Naive thymus-derived CD4-positive, alpha-beta T cell (primary cell): ENCODE measurements at regions not wholly inside any gene's neighbourhood (a gene's known extent, or its start where the extent isn't known, plus 50 kb on each side); places are given as distances from the start of the nearest gene placed in this dataset.

Experiments
- ATAC-seq: fragments of 150-1000 bp; cut with Tn5 transposase; 2 replicates; pipeline ENCODE4 v1.10.0; 2021; ENCODE audit warnings: mild to moderate bottlenecking, moderate library complexity
- CTCF ChIA-PET: fragments of 350-600 bp; sonication (Branson Sonifier 250); formaldehyde crosslinking; loops from one replicate; lab custom pipeline; 2021; ENCODE audit warnings: antibody characterized with exemption; lab: Charles Lee
- POLR2A ChIA-PET: fragments of 350-600 bp; sonication (Branson Sonifier 250); formaldehyde crosslinking; loops from one replicate; lab custom pipeline; 2021; ENCODE audit warnings: antibody characterized with exemption, inconsistent platforms; lab: Charles Lee
- DNase-seq, 9 donors: peaks; one replicate each; pipeline versions ENCODE4 v3.0.0 to v3.0.0-alpha.2; 2020 to 2022; ENCODE audit warnings: mixed read lengths in 1 of 9
- H3K27ac ChIP-seq: one replicate; pipeline ENCODE4 v1.7.0; 2013; ENCODE audit warnings: mild to moderate bottlenecking, low read depth, low read length, moderate library complexity
- H3K27me3 ChIP-seq, 2 donors: one replicate each; pipeline ENCODE4 v1.7.0; 2013; ENCODE audit warnings: low read length in 2 of 2, mild to moderate bottlenecking in 2 of 2, moderate library complexity in 2 of 2; ENCODE audit not compliant: control insufficient read depth in 2 of 2, insufficient read depth in 2 of 2
- H3K36me3 ChIP-seq, 3 experiments: 1 replicate in 2 of 3; 2 replicates in 1 of 3; pipeline ENCODE4 v1.7.0; 2013; ENCODE audit warnings: low read length in 3 of 3, mild to moderate bottlenecking in 3 of 3, moderate library complexity in 1 of 3; ENCODE audit not compliant: insufficient read depth in 3 of 3, control insufficient read depth in 2 of 3
- H3K4me1 ChIP-seq, 2 donors: one replicate each; pipeline ENCODE4 v1.7.0; 2013; ENCODE audit warnings: low read length in 2 of 2, mild to moderate bottlenecking in 2 of 2, moderate library complexity in 1 of 2; ENCODE audit not compliant: control insufficient read depth in 2 of 2, insufficient read depth in 2 of 2
- H3K4me3 ChIP-seq: 2 replicates; pipeline ENCODE4 v1.7.0; 2013; ENCODE audit warnings: mild to moderate bottlenecking, low read length
- H3K9me3 ChIP-seq, 3 experiments: 1 replicate in 2 of 3; 2 replicates in 1 of 3; pipeline ENCODE4 v1.7.0; 2013; ENCODE audit warnings: low read length in 3 of 3; ENCODE audit not compliant: control insufficient read depth in 2 of 3
- H3K27ac Mint-ChIP-seq, 9 donors: one replicate each; pipeline ENCODE4 v1.8.0; 2020 to 2022; ENCODE audit warnings: mixed read lengths in 9 of 9, mild to moderate bottlenecking in 8 of 9, moderate library complexity in 5 of 9, inconsistent platforms in 2 of 9
- H3K27me3 Mint-ChIP-seq, 5 donors: one replicate each; pipeline ENCODE4 v1.8.0; 2021 to 2022; ENCODE audit warnings: mixed read lengths in 5 of 5, mild to moderate bottlenecking in 1 of 5
- H3K36me3 Mint-ChIP-seq, 5 donors: one replicate each; pipeline ENCODE4 v1.8.0; 2020 to 2022; ENCODE audit warnings: mixed read lengths in 5 of 5, mild to moderate bottlenecking in 3 of 5, inconsistent platforms in 1 of 5
- H3K4me1 Mint-ChIP-seq, 7 donors: one replicate each; pipeline ENCODE4 v1.8.0; 2020 to 2022; ENCODE audit warnings: mixed read lengths in 7 of 7, mild to moderate bottlenecking in 3 of 7, inconsistent platforms in 1 of 7
- H3K4me3 Mint-ChIP-seq, 10 donors: one replicate each; pipeline ENCODE4 v1.8.0; 2020 to 2022; ENCODE audit warnings: mild to moderate bottlenecking in 10 of 10, mixed read lengths in 10 of 10, moderate library complexity in 6 of 10, inconsistent platforms in 2 of 10
- H3K9me3 Mint-ChIP-seq, 11 donors: one replicate each; pipeline ENCODE4 v1.8.0; 2020 to 2022; ENCODE audit warnings: mixed read lengths in 11 of 11, mild to moderate bottlenecking in 4 of 11, inconsistent platforms in 1 of 11, moderate library complexity in 1 of 11
- intact Hi-C, 2 donors: fragments of 100-400 bp; cut with micrococcal nuclease; formaldehyde crosslinking; loops; one replicate each; pipeline ENCODE4 v1.15.1; 2023

DNA sequence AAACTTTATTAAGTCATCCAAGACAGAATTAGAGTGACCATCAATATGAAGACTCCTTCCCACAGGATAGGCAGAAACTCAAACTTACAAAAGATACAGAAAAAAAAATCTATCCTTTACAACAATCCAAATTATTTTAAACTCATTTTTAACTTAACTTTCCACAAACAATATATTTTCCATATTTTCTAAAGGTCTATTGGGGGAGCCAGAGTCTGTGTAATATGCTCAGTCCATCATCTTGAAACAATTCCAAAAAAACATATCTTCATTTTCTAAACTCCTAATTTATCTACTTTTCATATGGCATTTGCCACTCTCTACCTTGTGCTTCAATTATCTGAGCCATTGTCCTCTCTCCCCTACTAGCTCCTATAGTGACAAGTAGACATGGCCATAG, 378.1 kb downstream of the PDGFC start:
- no peak overlapping the region for H3K27ac ChIP-seq
- H3K4me3 Mint-ChIP-seq = no peak overlapping the region
- H3K9me3 Mint-ChIP-seq = peaks cover 0 to 10% (median 0%) of the 10 kb centered on the region in 11 donors
- no peak overlapping the region for H3K4me3 ChIP-seq
- DNase-seq = no peak
- no peaks in the 10 kb centered on the region for H3K36me3 ChIP-seq
- H3K4me1 Mint-ChIP-seq = no peaks in the 10 kb centered on the region
- H3K9me3 ChIP-seq = no peaks in the 10 kb centered on the region
- intact Hi-C loops = no loop called here
- no peak overlapping the region for H3K27ac Mint-ChIP-seq
- H3K27me3 Mint-ChIP-seq = no peaks in the 10 kb centered on the region
- H3K27me3 ChIP-seq = no peaks in the 10 kb centered on the region
- H3K4me1 ChIP-seq = no peaks in the 10 kb centered on the region
- no peaks in the 10 kb centered on the region for H3K36me3 Mint-ChIP-seq
- no peak for ATAC-seq
- ChIA-PET CTCF (no interaction called here), POLR2A (no interaction called here)

GRCh38 chr4:156591679-156592078, 379.9 kb downstream of the PDGFC start:
- no peaks in the 10 kb centered on the region for H3K4me1 ChIP-seq
- DNase-seq (no peak), ATAC-seq (no peak)
- no peak overlapping the region for H3K4me3 ChIP-seq
- H3K4me3 Mint-ChIP-seq = no peak overlapping the region
- H3K9me3 ChIP-seq = no peaks in the 10 kb centered on the region
- no peaks in the 10 kb centered on the region for H3K36me3 ChIP-seq
- no peak overlapping the region for H3K27ac ChIP-seq
- no peaks in the 10 kb centered on the region for H3K4me1 Mint-ChIP-seq
- H3K36me3 Mint-ChIP-seq = no peaks in the 10 kb centered on the region
- POLR2A ChIA-PET = interaction anchor here (0.7 kb wide), 1 partner anchor 44 kb away, joined by 3 read pairs; no protein-coding TSS in a partner anchor
- CTCF ChIA-PET = no interaction called here
- H3K27me3 Mint-ChIP-seq = no peaks in the 10 kb centered on the region
- peaks cover 0 to 8% (median 0%) of the 10 kb centered on the region in 11 donors for H3K9me3 Mint-ChIP-seq
- no peak overlapping the region for H3K27ac Mint-ChIP-seq
- intact Hi-C loops = no loop called here
- H3K27me3 ChIP-seq = no peaks in the 10 kb centered on the region

DNA sequence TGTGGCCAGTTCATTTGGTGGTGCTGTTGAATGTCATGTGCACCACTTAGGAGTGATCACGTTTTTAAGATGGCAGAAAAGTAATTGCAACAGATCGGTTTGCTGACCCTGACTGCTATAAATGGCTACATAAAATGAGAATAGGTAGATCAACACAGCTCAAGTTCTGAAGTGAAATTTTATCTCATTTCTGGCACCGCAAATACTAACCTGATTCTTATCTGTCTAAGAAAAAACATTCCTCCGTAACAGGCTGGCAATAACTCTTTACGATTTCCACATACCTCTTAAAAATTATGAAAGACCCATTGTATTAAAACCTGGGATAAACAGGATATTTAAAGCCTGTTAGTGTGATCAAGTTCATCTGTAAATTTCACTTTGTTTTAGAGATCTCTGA, 387.5 kb downstream of the PDGFC start:
- no peak overlapping the region for H3K4me3 Mint-ChIP-seq
- Histone ChIP-seq H3K9me3 (no peaks in the 10 kb centered on the region), H3K27me3 (no peaks in the 10 kb centered on the region), H3K4me1 (no peaks in the 10 kb centered on the region), H3K27ac (no peak overlapping the region), H3K4me3 (no peak overlapping the region), H3K36me3 (no peaks in the 10 kb centered on the region)
- H3K4me1 Mint-ChIP-seq = no peaks in the 10 kb centered on the region
- ATAC-seq = no peak
- H3K9me3 Mint-ChIP-seq = peaks cover 0 to 7% (median 0%) of the 10 kb centered on the region in 11 donors
- POLR2A ChIA-PET = no interaction called here
- no peaks in the 10 kb centered on the region for H3K36me3 Mint-ChIP-seq
- CTCF ChIA-PET = no interaction called here
- H3K27ac Mint-ChIP-seq = no peak overlapping the region
- intact Hi-C loops = no loop called here
- DNase-seq = no peak
- no peaks in the 10 kb centered on the region for H3K27me3 Mint-ChIP-seq

DNA sequence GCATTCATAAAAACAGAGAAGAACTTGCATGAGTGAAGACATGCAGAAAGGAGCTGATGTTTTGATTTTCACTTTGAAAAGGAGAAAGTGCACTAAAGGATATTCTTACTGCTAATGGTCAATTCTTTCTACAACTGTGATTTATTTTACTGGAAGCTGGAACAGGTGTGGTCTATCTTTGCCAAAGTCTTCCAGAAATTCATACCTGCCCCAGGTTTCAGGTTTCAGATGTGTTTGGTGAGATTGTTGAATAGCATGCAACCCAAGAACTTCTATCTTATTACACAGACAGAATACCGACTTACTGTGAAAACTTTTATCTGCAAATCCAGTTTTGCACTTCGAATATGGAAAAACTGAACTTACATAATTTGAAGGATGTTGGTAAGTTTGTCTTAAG, 388.3 kb downstream of the PDGFC start:
- H3K4me3 Mint-ChIP-seq = no peak overlapping the region
- ChIA-PET CTCF (no interaction called here), POLR2A (no interaction called here)
- no peaks in the 10 kb centered on the region for H3K27me3 ChIP-seq
- DNase-seq = no peak
- H3K4me3 ChIP-seq = no peak overlapping the region
- H3K27ac Mint-ChIP-seq = no peak overlapping the region
- H3K9me3 Mint-ChIP-seq = peaks cover 0 to 7% (median 0%) of the 10 kb centered on the region in 11 donors
- no peaks in the 10 kb centered on the region for H3K27me3 Mint-ChIP-seq
- intact Hi-C loops = no loop called here
- no peaks in the 10 kb centered on the region for H3K36me3 ChIP-seq
- H3K4me1 Mint-ChIP-seq = no peaks in the 10 kb centered on the region
- no peaks in the 10 kb centered on the region for H3K9me3 ChIP-seq
- no peaks in the 10 kb centered on the region for H3K36me3 Mint-ChIP-seq
- H3K27ac ChIP-seq = no peak overlapping the region
- no peaks in the 10 kb centered on the region for H3K4me1 ChIP-seq
- ATAC-seq = no peak

GRCh38 chr4:156581282-156582063, 390.1 kb downstream of the PDGFC start:
- H3K4me1 ChIP-seq = no peaks in the 10 kb centered on the region
- Mint-ChIP-seq H3K9me3 (peaks cover 0 to 7% (median 0%) of the 10 kb centered on the region in 11 donors), H3K4me1 (no peaks in the 10 kb centered on the region), H3K4me3 (no peak overlapping the region), H3K27ac (no peak overlapping the region), H3K27me3 (no peaks in the 10 kb centered on the region), H3K36me3 (no peaks in the 10 kb centered on the region)
- DNase-seq (no peak), ATAC-seq (no peak)
- ChIA-PET POLR2A (no interaction called here), CTCF (no interaction called here)
- no peaks in the 10 kb centered on the region for H3K36me3 ChIP-seq
- H3K27me3 ChIP-seq = no peaks in the 10 kb centered on the region
- no peak overlapping the region for H3K4me3 ChIP-seq
- H3K9me3 ChIP-seq = no peaks in the 10 kb centered on the region
- intact Hi-C loops = no loop called here
- no peak overlapping the region for H3K27ac ChIP-seq

DNA sequence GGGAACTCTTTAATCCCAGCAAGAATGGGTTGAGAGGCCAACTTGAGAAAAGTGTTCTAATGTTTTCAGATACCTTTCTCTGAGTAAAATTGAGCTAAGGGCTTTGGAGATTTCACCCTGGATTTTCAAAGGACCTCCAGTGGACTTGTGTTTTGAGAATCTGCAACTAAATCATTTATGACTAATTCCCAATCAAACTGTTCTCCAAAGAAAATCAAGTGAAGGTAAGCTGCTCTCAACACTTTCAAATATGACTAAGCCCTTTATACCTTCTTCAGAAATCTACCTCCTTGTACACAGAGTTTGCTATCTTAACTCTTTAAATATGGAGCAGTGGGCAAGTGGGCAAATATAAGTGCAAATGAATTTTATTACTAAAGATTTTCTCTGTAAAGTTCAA, 392.9 kb downstream of the PDGFC start:
- no peak overlapping the region for H3K27ac Mint-ChIP-seq
- H3K4me1 Mint-ChIP-seq = no peaks in the 10 kb centered on the region
- H3K36me3 Mint-ChIP-seq = no peaks in the 10 kb centered on the region
- Histone ChIP-seq H3K4me3 (no peak overlapping the region), H3K4me1 (no peaks in the 10 kb centered on the region), H3K27ac (no peak overlapping the region), H3K27me3 (no peaks in the 10 kb centered on the region), H3K9me3 (no peaks in the 10 kb centered on the region), H3K36me3 (no peaks in the 10 kb centered on the region)
- ATAC-seq (no peak), DNase-seq (no peak)
- ChIA-PET POLR2A (no interaction called here), CTCF (no interaction called here)
- peaks cover 0 to 7% (median 0%) of the 10 kb centered on the region in 11 donors for H3K9me3 Mint-ChIP-seq
- H3K27me3 Mint-ChIP-seq = no peaks in the 10 kb centered on the region
- H3K4me3 Mint-ChIP-seq = no peak overlapping the region
- intact Hi-C loops = no loop called here

DNA sequence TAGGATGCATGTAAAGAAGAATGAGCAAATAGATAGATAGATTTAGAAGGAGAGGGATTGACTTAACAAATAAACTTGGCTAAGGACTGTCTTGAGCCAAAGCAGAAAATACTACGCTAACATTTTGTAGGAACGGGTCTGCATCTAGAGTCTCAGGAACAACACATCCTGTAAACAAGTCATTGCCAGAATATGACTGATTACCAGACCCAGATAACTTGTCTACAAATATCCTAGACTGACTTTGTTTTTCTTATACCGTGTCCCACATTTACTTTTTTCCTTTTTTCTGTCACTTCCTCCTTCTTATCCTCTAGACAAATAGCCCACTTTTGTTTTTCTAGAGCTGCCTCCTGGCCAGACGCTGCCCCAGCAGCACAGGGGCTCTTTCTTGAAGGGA, 393.6 kb downstream of the PDGFC start:
- Mint-ChIP-seq H3K27me3 (no peaks in the 10 kb centered on the region), H3K4me1 (no peaks in the 10 kb centered on the region), H3K36me3 (no peaks in the 10 kb centered on the region), H3K27ac (no peak overlapping the region), H3K4me3 (no peak overlapping the region), H3K9me3 (peaks cover 0 to 7% (median 0%) of the 10 kb centered on the region in 11 donors)
- no peaks in the 10 kb centered on the region for H3K36me3 ChIP-seq
- no peaks in the 10 kb centered on the region for H3K9me3 ChIP-seq
- no peaks in the 10 kb centered on the region for H3K4me1 ChIP-seq
- intact Hi-C loops = no loop called here
- no peaks in the 10 kb centered on the region for H3K27me3 ChIP-seq
- no peak overlapping the region for H3K4me3 ChIP-seq
- ChIA-PET POLR2A (no interaction called here), CTCF (no interaction called here)
- no peak for ATAC-seq
- DNase-seq = no peak
- H3K27ac ChIP-seq = no peak overlapping the region
